NCI-H1436 (cell line): ENCODE measurements at regions not wholly inside any gene's neighbourhood (a gene's known extent, or its start where the extent isn't known, plus 50 kb on each side); places are given as distances from the start of the nearest gene placed in this dataset.
"Not testable (repeated sequence)": the region's sequence is repeated elsewhere in the genome, so short reads cannot be mapped to it uniquely, and the experiment has no call there.

Source experiments
- DNase-seq: peaks from one replicate; lab custom pipeline; 2025; lab: John Stamatoyannopoulos, UW

- no peak for DNase-seq
These were observed 285.8 kb upstream of the DYNLRB2 start for GRCh38 chr16:80254970-80255369.

- DNase-seq = no peak
These were observed 287.1 kb upstream of the DYNLRB2 start for GRCh38 chr16:80253741-80254140.

- DNase-seq = no peak
These were observed 290.4 kb upstream of the DYNLRB2 start for GRCh38 chr16:80250381-80250780.

GRCh38 chr16:80243303-80243702 lies 297.5 kb upstream of the DYNLRB2 start:
- DNase-seq = not testable (repeated sequence)

GRCh38 chr16:80242279-80242678 lies 298.5 kb upstream of the DYNLRB2 start:
- DNase-seq = not testable (repeated sequence)

GRCh38 chr16:80233097-80233835 lies 307.5 kb upstream of the DYNLRB2 start:
- DNase-seq = no peak

GRCh38 chr16:80231888-80232287 lies 308.9 kb upstream of the DYNLRB2 start:
- no peak for DNase-seq

- DNase-seq = no peak
These were observed 309.7 kb upstream of the DYNLRB2 start for GRCh38 chr16:80231121-80231520.

- no peak for DNase-seq
These were observed 310.3 kb upstream of the DYNLRB2 start for GRCh38 chr16:80230328-80231120.

- DNase-seq = no peak
These were observed 314.3 kb upstream of the DYNLRB2 start for GRCh38 chr16:80226499-80226898.

- no peak for DNase-seq
These were observed 330.0 kb upstream of the DYNLRB2 start for GRCh38 chr16:80210787-80211186.

GRCh38 chr16:80208743-80209142 lies 332.1 kb upstream of the DYNLRB2 start:
- DNase-seq = no peak

- DNase-seq = no peak
These were observed 332.8 kb upstream of the DYNLRB2 start for GRCh38 chr16:80208015-80208414.

- no peak for DNase-seq
These were observed 337.0 kb upstream of the DYNLRB2 start for GRCh38 chr16:80203821-80204220.

GRCh38 chr16:80202831-80203413 lies 337.9 kb upstream of the DYNLRB2 start:
- DNase-seq = no peak

GRCh38 chr16:80200079-80200478 lies 340.7 kb upstream of the DYNLRB2 start:
- DNase-seq = no peak

GRCh38 chr16:80199614-80200013 lies 341.2 kb upstream of the DYNLRB2 start:
- no peak for DNase-seq

- DNase-seq = peak; percentile 57
These were observed 342.2 kb upstream of the DYNLRB2 start for GRCh38 chr16:80198311-80199299.

GRCh38 chr16:80197741-80198201 lies 343.0 kb upstream of the DYNLRB2 start:
- DNase-seq = no peak

GRCh38 chr16:80191928-80192327 lies 348.9 kb upstream of the DYNLRB2 start:
- DNase-seq = no peak

- DNase-seq = no peak
These were observed 351.2 kb upstream of the DYNLRB2 start for GRCh38 chr16:80189476-80190175.
